Fibroblast of the aortic adventitia (primary cell): ENCODE measurements at regions not wholly inside any gene's neighbourhood (a gene's known extent, or its start where the extent isn't known, plus 50 kb on each side); places are given as distances from the start of the nearest gene placed in this dataset.
A peak's percentile ranks its signal among the peaks of the same experiment; 100 is the strongest.

Source experiments
- DNase-seq: peaks from one replicate; pipeline ENCODE4 v3.0.0-alpha.2; 2010; ENCODE audit warnings: low read depth
- H3K4me3 ChIP-seq: 2 replicates; pipeline ENCODE4 v1.5.1; 2011; ENCODE audit warnings: low read depth, mild to moderate bottlenecking, control low read depth, low read length, moderate library complexity
- CTCF ChIP-seq: IDR thresholded peaks from 2 replicates; pipeline ENCODE4 v1.5.1; 2011; ENCODE audit warnings: mild to moderate bottlenecking, low read length, control low read depth, inconsistent platforms; ENCODE audit not compliant: insufficient read depth

GRCh38 chr6:109918227-109918626 lies 59.9 kb upstream of the GPR6 start:
- H3K4me3 ChIP-seq = no peak overlapping the region
- no peak for TF ChIP-seq CTCF

GRCh38 chr6:109920911-109921310 lies 57.2 kb upstream of the GPR6 start:
- no peak for TF ChIP-seq CTCF
- H3K4me3 ChIP-seq = no peak overlapping the region
- no peak for DNase-seq

More at GRCh38 chr6:109918227-109918626, 59.9 kb upstream of the GPR6 start:
- no peak for DNase-seq

GRCh38 chr6:109922851-109923250 lies 55.3 kb upstream of the GPR6 start:
- no peak overlapping the region for H3K4me3 ChIP-seq
- DNase-seq = no peak
- TF ChIP-seq CTCF = no peak

GRCh38 chr6:109925075-109925474 lies 53.0 kb upstream of the GPR6 start:
- peak; percentile 4 for DNase-seq
- no peak overlapping the region for H3K4me3 ChIP-seq
- no peak for TF ChIP-seq CTCF

- no peak for DNase-seq
- no peak for TF ChIP-seq CTCF
Measured at GRCh38 chr6:109927052-109927451, 51.1 kb upstream of the GPR6 start.

More at GRCh38 chr6:109927052-109927451, 51.1 kb upstream of the GPR6 start:
- H3K4me3 ChIP-seq = no peak overlapping the region
